ENCODE measurements at regions not wholly inside any gene's neighbourhood (a gene's known extent, or its start where the extent isn't known, plus 50 kb on each side); places are given as distances from the start of the nearest gene placed in this dataset.

- TF ChIP-seq EP300 (IDR thresholded peaks at IDR 0.05), result no peak
- no peak for TF ChIP-seq POLR2A (IDR thresholded peaks at IDR 0.05)
- TF ChIP-seq CTCF (IDR thresholded peaks at IDR 0.05), result no peak
- TF ChIP-seq POLR2AphosphoS5 (IDR thresholded peaks at IDR 0.05), result no peak
These were observed 203.6 kb upstream of the SLC35G4 start for GRCh38 chr18:11405804-11406203.
